H9 (cell line): ENCODE measurements at regions not wholly inside any gene's neighbourhood (a gene's known extent, or its start where the extent isn't known, plus 50 kb on each side); places are given as distances from the start of the nearest gene placed in this dataset.

Source experiments
- DNase-seq: peaks from one replicate; pipeline ENCODE4 v3.0.0-alpha.2; 2017
- H2AFZ ChIP-seq: one replicate; pipeline ENCODE4 v1.6.1; 2013; ENCODE audit warnings: mild to moderate bottlenecking, low read length, control low read depth, moderate library complexity
- H2AK5ac ChIP-seq: 2 replicates; pipeline ENCODE4 v1.6.1; 2013; ENCODE audit warnings: low read length, control low read depth, mixed read lengths; ENCODE audit not compliant: insufficient read length
- H2BK120ac ChIP-seq: one replicate; pipeline ENCODE4 v1.6.1; 2013; ENCODE audit warnings: low read depth, mild to moderate bottlenecking, low read length, control low read depth, inconsistent platforms; ENCODE audit not compliant: poor library complexity, severe bottlenecking
- H2BK12ac ChIP-seq: 2 replicates; pipeline ENCODE4 v1.6.1; 2013; ENCODE audit warnings: low read length, control low read depth, mixed read lengths, low read depth; ENCODE audit not compliant: insufficient read length
- H2BK15ac ChIP-seq: 2 replicates; pipeline ENCODE4 v1.6.1; 2013; ENCODE audit warnings: low read depth, low read length, control low read depth
- H2BK20ac ChIP-seq: one replicate; pipeline ENCODE4 v1.6.1; 2013; ENCODE audit warnings: low read depth, mild to moderate bottlenecking, low read length, control low read depth, inconsistent platforms; ENCODE audit not compliant: poor library complexity, severe bottlenecking
- H2BK5ac ChIP-seq: 2 replicates; pipeline ENCODE4 v1.6.1; 2013; ENCODE audit warnings: low read length, control low read depth, mixed read lengths; ENCODE audit not compliant: insufficient read length
- H3K14ac ChIP-seq: 2 replicates; pipeline ENCODE4 v1.6.1; 2013; ENCODE audit warnings: low read length, control low read depth; ENCODE audit not compliant: insufficient read depth
- H3K18ac ChIP-seq: 2 replicates; pipeline ENCODE4 v1.6.1; 2013; ENCODE audit warnings: low read depth, mild to moderate bottlenecking, mixed read lengths, low read length, control low read depth; ENCODE audit not compliant: insufficient read length
- H3K23ac ChIP-seq: 2 replicates; pipeline ENCODE4 v1.6.1; 2013; ENCODE audit warnings: low read length, control low read depth, mixed read lengths, low read depth; ENCODE audit not compliant: insufficient read length
- H3K23me2 ChIP-seq: 2 replicates; pipeline ENCODE4 v1.6.1; 2013; ENCODE audit warnings: low read depth, mild to moderate bottlenecking, mixed read lengths, low read length, control low read depth; ENCODE audit not compliant: insufficient read length, poor library complexity, severe bottlenecking
- H3K27ac ChIP-seq: 2 replicates; pipeline ENCODE4 v1.5.1; 2013; ENCODE audit warnings: low read length, control low read depth, mixed read lengths, low read depth; ENCODE audit not compliant: insufficient read length
- H3K27me3 ChIP-seq: 2 replicates; pipeline ENCODE4 v1.6.1; 2013; ENCODE audit warnings: low read length, control low read depth, inconsistent platforms; ENCODE audit not compliant: insufficient read depth
- H3K4ac ChIP-seq: 2 replicates; pipeline ENCODE4 v1.6.1; 2013; ENCODE audit warnings: low read depth, mild to moderate bottlenecking, control low read depth, inconsistent platforms, low read length, moderate library complexity
- H3K4me1 ChIP-seq: 2 replicates; pipeline ENCODE4 v1.6.1; 2013; ENCODE audit warnings: low read length, control low read depth, inconsistent platforms; ENCODE audit not compliant: insufficient read depth
- H3K4me2 ChIP-seq: 2 replicates; pipeline ENCODE4 v1.6.1; 2013; ENCODE audit warnings: low read length, control low read depth, mixed read lengths; ENCODE audit not compliant: insufficient read length, insufficient read depth
- H3K56ac ChIP-seq: 2 replicates; pipeline ENCODE4 v1.6.1; 2013; ENCODE audit warnings: low read depth, mild to moderate bottlenecking, mixed read lengths, low read length, control low read depth; ENCODE audit not compliant: insufficient read length
- H3K79me1 ChIP-seq: 2 replicates; pipeline ENCODE4 v1.6.1; 2013; ENCODE audit warnings: low read depth, mild to moderate bottlenecking, moderate library complexity, low read length, control low read depth, inconsistent platforms; ENCODE audit not compliant: insufficient read depth, poor library complexity, severe bottlenecking
- H3K79me2 ChIP-seq: 2 replicates; pipeline ENCODE4 v1.6.1; 2013; ENCODE audit warnings: low read length, control low read depth, inconsistent platforms; ENCODE audit not compliant: insufficient read depth
- H3K9ac ChIP-seq: 2 replicates; pipeline ENCODE4 v1.6.1; 2013; ENCODE audit warnings: low read length, control low read depth, mixed read lengths; ENCODE audit not compliant: insufficient read length; ENCODE audit errors: extremely low read depth
- H3K9me3 ChIP-seq: one replicate; pipeline ENCODE4 v1.6.1; 2013; ENCODE audit warnings: low read depth, low read length, inconsistent platforms; ENCODE audit not compliant: control insufficient read depth
- H3T11ph ChIP-seq: one replicate; pipeline ENCODE4 v1.6.1; 2013; ENCODE audit warnings: mild to moderate bottlenecking, low read length, control low read depth, inconsistent platforms
- H4K20me1 ChIP-seq: one replicate; pipeline ENCODE4 v1.6.1; 2013; ENCODE audit not compliant: control insufficient read depth, insufficient read length, insufficient read depth
- H4K5ac ChIP-seq: 2 replicates; pipeline ENCODE4 v1.6.1; 2013; ENCODE audit warnings: low read depth, mild to moderate bottlenecking, mixed read lengths, low read length, control low read depth; ENCODE audit not compliant: insufficient read length
- H4K8ac ChIP-seq: replicated peaks from 2 replicates; pipeline ENCODE4 v1.6.1; 2013; ENCODE audit warnings: low read length, control low read depth, mixed read lengths, low read depth; ENCODE audit not compliant: insufficient read length
- H4K91ac ChIP-seq: 2 replicates; pipeline ENCODE4 v1.6.1; 2013; ENCODE audit warnings: low read depth, mild to moderate bottlenecking, moderate library complexity, mixed read lengths, low read length, control low read depth; ENCODE audit not compliant: insufficient read length
- H3K27ac Mint-ChIP-seq, 3 experiments: 2 replicates in 2 of 3; 3 replicates in 1 of 3; pipeline ENCODE4 v1.8.0; 2020 to 2021; ENCODE audit warnings: mixed read lengths in 3 of 3, mild to moderate bottlenecking in 1 of 3, moderate library complexity in 1 of 3
- H3K27me3 Mint-ChIP-seq: 2 replicates; pipeline ENCODE4 v1.8.0; 2021; ENCODE audit warnings: low read depth, mild to moderate bottlenecking, moderate library complexity, mixed read lengths
- H3K36me3 Mint-ChIP-seq, 3 experiments: 2 replicates in 2 of 3; 3 replicates in 1 of 3; pipeline ENCODE4 v1.8.0; 2020 to 2021; ENCODE audit warnings: low read depth in 3 of 3, mixed read lengths in 3 of 3; ENCODE audit not compliant: insufficient read depth in 1 of 3
- H3K4me1 Mint-ChIP-seq, 2 experiments: 2 replicates each; pipeline ENCODE4 v1.8.0; 2020; ENCODE audit warnings: mixed read lengths in 2 of 2
- H3K4me3 Mint-ChIP-seq, 2 experiments: 2 replicates in 1 of 2; 3 replicates in 1 of 2; pipeline ENCODE4 v1.8.0; 2020 to 2021; ENCODE audit warnings: mild to moderate bottlenecking in 2 of 2, mixed read lengths in 2 of 2, moderate library complexity in 1 of 2
- H3K9me3 Mint-ChIP-seq, 2 experiments: 2 replicates in 1 of 2; 3 replicates in 1 of 2; pipeline ENCODE4 v1.8.0; 2020; ENCODE audit warnings: mild to moderate bottlenecking in 2 of 2, mixed read lengths in 2 of 2, moderate library complexity in 1 of 2
- TF ChIP-seq, protein P1 (sequence below): fragments of 200-600 bp; sonication (generic); conservative IDR thresholded peaks from 3 replicates; pipeline ENCODE4 v1.8.0; 2021; ENCODE audit warnings: antibody characterized with exemption, mild to moderate bottlenecking

- no peak overlapping the region for H3K9ac ChIP-seq
- H3K4ac ChIP-seq = no peak overlapping the region
- peaks cover 2% of the 10 kb centered on the region; the same call in 1 of the 2 replicates for H3K27me3 Mint-ChIP-seq
- H3K56ac ChIP-seq = no peak overlapping the region
- no peak overlapping the region for H3K4me2 ChIP-seq
- no peak overlapping the region for H4K91ac ChIP-seq
- H3K4me1 Mint-ChIP-seq = peaks cover 3 to 4% of the 10 kb centered on the region in 2 experiments; a peak in 3 of 4 replicates
- no peak overlapping the region for H2AK5ac ChIP-seq
- no peaks in the 10 kb centered on the region for H3K23me2 ChIP-seq
- H4K20me1 ChIP-seq = no peaks in the 10 kb centered on the region
- no peak overlapping the region for H3K18ac ChIP-seq
- H3K9me3 ChIP-seq = no peaks in the 10 kb centered on the region
- no peak overlapping the region for H3T11ph ChIP-seq
- no peak overlapping the region for H2BK5ac ChIP-seq
- peaks cover 0 to 11% (median 10%) of the 10 kb centered on the region in 3 experiments; a peak in 4 of 7 replicates for H3K36me3 Mint-ChIP-seq
- TF ChIP-seq, protein P1, sequence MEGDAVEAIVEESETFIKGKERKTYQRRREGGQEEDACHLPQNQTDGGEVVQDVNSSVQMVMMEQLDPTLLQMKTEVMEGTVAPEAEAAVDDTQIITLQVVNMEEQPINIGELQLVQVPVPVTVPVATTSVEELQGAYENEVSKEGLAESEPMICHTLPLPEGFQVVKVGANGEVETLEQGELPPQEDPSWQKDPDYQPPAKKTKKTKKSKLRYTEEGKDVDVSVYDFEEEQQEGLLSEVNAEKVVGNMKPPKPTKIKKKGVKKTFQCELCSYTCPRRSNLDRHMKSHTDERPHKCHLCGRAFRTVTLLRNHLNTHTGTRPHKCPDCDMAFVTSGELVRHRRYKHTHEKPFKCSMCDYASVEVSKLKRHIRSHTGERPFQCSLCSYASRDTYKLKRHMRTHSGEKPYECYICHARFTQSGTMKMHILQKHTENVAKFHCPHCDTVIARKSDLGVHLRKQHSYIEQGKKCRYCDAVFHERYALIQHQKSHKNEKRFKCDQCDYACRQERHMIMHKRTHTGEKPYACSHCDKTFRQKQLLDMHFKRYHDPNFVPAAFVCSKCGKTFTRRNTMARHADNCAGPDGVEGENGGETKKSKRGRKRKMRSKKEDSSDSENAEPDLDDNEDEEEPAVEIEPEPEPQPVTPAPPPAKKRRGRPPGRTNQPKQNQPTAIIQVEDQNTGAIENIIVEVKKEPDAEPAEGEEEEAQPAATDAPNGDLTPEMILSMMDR = no peak
- H4K8ac ChIP-seq = no peak overlapping the region
- no peak overlapping the region for H3K4me3 Mint-ChIP-seq
- no peak overlapping the region for H3K27ac ChIP-seq
- no peak overlapping the region for H2BK120ac ChIP-seq
- no peaks in the 10 kb centered on the region for H3K79me1 ChIP-seq
- no peak for DNase-seq
- no peak overlapping the region for H2BK15ac ChIP-seq
- H3K9me3 Mint-ChIP-seq = peaks cover 9 to 20% of the 10 kb centered on the region in 2 experiments; a peak in 4 of 5 replicates
- no peak overlapping the region for H2BK20ac ChIP-seq
- no peaks in the 10 kb centered on the region for H3K79me2 ChIP-seq
- H2BK12ac ChIP-seq = no peak overlapping the region
- H3K27me3 ChIP-seq = no peaks in the 10 kb centered on the region
- no peak overlapping the region for H4K5ac ChIP-seq
- H2AFZ ChIP-seq = no peak overlapping the region
- no peak overlapping the region for H3K27ac Mint-ChIP-seq
- no peaks in the 10 kb centered on the region for H3K4me1 ChIP-seq
- H3K14ac ChIP-seq = no peak overlapping the region
- H3K23ac ChIP-seq = no peak overlapping the region
Measured at GRCh38 chr10:61188691-61189090, 244.7 kb upstream of the RHOBTB1 start.
